Esophagus (tissue), 2 donors: ENCODE measurements at regions not wholly inside any gene's neighbourhood (a gene's known extent, or its start where the extent isn't known, plus 50 kb on each side); places are given as distances from the start of the nearest gene placed in this dataset.
"Not testable (repeated sequence)": the region's sequence is repeated elsewhere in the genome, so short reads cannot be mapped to it uniquely, and the experiment has no call there.

Experiments
- H3K27ac ChIP-seq, 2 donors: one replicate each; pipeline ENCODE4 v1.5.1; 2013; ENCODE audit warnings: low read depth in 2 of 2, mild to moderate bottlenecking in 2 of 2, inconsistent platforms in 1 of 2, low read length in 1 of 2, moderate library complexity in 1 of 2
- H3K27me3 ChIP-seq, 2 donors: one replicate each; pipeline ENCODE4 v1.6.1; 2013; ENCODE audit warnings: low read length in 2 of 2, control low read depth in 1 of 2, mild to moderate bottlenecking in 1 of 2; ENCODE audit not compliant: insufficient read depth in 2 of 2, control insufficient read depth in 1 of 2
- H3K36me3 ChIP-seq, 2 donors: one replicate each; pipeline ENCODE4 v1.6.1; 2013; ENCODE audit warnings: low read length in 1 of 2; ENCODE audit not compliant: control insufficient read depth in 2 of 2, insufficient read depth in 2 of 2
- H3K4me1 ChIP-seq, 2 donors: one replicate each; pipeline ENCODE4 v1.6.1; 2013; ENCODE audit warnings: low read length in 1 of 2; ENCODE audit not compliant: control insufficient read depth in 2 of 2, insufficient read depth in 2 of 2
- H3K4me3 ChIP-seq, 2 donors: one replicate each; pipeline ENCODE4 v1.5.1; 2013; ENCODE audit warnings: low read length in 2 of 2, mild to moderate bottlenecking in 2 of 2, low read depth in 1 of 2, moderate library complexity in 1 of 2
- H3K9me3 ChIP-seq, 2 donors: one replicate each; pipeline ENCODE4 v1.6.1; 2013; ENCODE audit warnings: mild to moderate bottlenecking in 2 of 2, low read depth in 1 of 2, low read length in 1 of 2, moderate library complexity in 1 of 2; ENCODE audit not compliant: control insufficient read depth in 2 of 2, insufficient read depth in 1 of 2
- WGBS, 2 donors: extraction: QIAGEN DNeasy Blood & Tissue Kit; methylation state at CpG; one replicate each; pipeline ENCODE4 v1.1.7; 2013; 5-methylcytosine and 5-hydroxymethylcytosine counted together
- donor health status: healthy with polysubstance abuse.
- donor health status: Bipolar disorder and iron deficiency.

- 71 to 73% methylated on average over 10 of the region's 10 CpGs for WGBS, 2 donors
- H3K4me1 ChIP-seq, result no peaks in the 10 kb centered on the region
- no peak overlapping the region for H3K27ac ChIP-seq
- H3K27me3 ChIP-seq, result no peaks in the 10 kb centered on the region
- no peaks in the 10 kb centered on the region for H3K9me3 ChIP-seq
- H3K36me3 ChIP-seq, result no peaks in the 10 kb centered on the region
- H3K4me3 ChIP-seq, result no peak overlapping the region
These were observed 380.9 kb upstream of the TMTC1 start for GRCh38 chr12:30164382-30165318.

- not testable (repeated sequence) for H3K27ac ChIP-seq, H3K4me1 ChIP-seq, H3K9me3 ChIP-seq, H3K36me3 ChIP-seq, H3K27me3 ChIP-seq, H3K4me3 ChIP-seq
- WGBS, 2 donors, result 89 to 90% methylated on average over 10 to 22 of the region's 22 CpGs
These were observed 373.1 kb upstream of the TMTC1 start for GRCh38 chr12:30156833-30157232.

- no peaks in the 10 kb centered on the region for H3K36me3 ChIP-seq
- no peaks in the 10 kb centered on the region for H3K4me1 ChIP-seq
- WGBS, 2 donors, result 86 to 91% methylated on average over 6 of the region's 6 CpGs
- no peaks in the 10 kb centered on the region for H3K9me3 ChIP-seq
- no peak overlapping the region for H3K4me3 ChIP-seq
- no peak overlapping the region for H3K27ac ChIP-seq
- H3K27me3 ChIP-seq, result no peaks in the 10 kb centered on the region
These were observed 371.4 kb upstream of the TMTC1 start for GRCh38 chr12:30155001-30155730.

- no peaks in the 10 kb centered on the region for H3K36me3 ChIP-seq
- H3K27me3 ChIP-seq, result no peaks in the 10 kb centered on the region
- H3K27ac ChIP-seq, result no peak overlapping the region
- WGBS, 2 donors, result 84 to 94% methylated on average over 1 of the region's 1 CpG
- H3K9me3 ChIP-seq, result no peaks in the 10 kb centered on the region
- no peaks in the 10 kb centered on the region for H3K4me1 ChIP-seq
- no peak overlapping the region for H3K4me3 ChIP-seq
These were observed 370.2 kb upstream of the TMTC1 start for GRCh38 chr12:30153981-30154380.

GRCh38 chr12:30152705-30153104 is 369.0 kb upstream of the TMTC1 start:
- no peak overlapping the region for H3K4me3 ChIP-seq
- no peaks in the 10 kb centered on the region for H3K9me3 ChIP-seq
- H3K36me3 ChIP-seq, result no peaks in the 10 kb centered on the region
- no peaks in the 10 kb centered on the region for H3K4me1 ChIP-seq
- no peak overlapping the region for H3K27ac ChIP-seq
- H3K27me3 ChIP-seq, result no peaks in the 10 kb centered on the region

GRCh38 chr12:30151831-30152230 is 368.1 kb upstream of the TMTC1 start:
- 44 to 52% methylated on average over 5 of the region's 5 CpGs for WGBS, 2 donors
- H3K36me3 ChIP-seq, result no peaks in the 10 kb centered on the region
- H3K4me3 ChIP-seq, result no peak overlapping the region
- no peak overlapping the region for H3K27ac ChIP-seq
- no peaks in the 10 kb centered on the region for H3K4me1 ChIP-seq
- H3K27me3 ChIP-seq, result no peaks in the 10 kb centered on the region
- H3K9me3 ChIP-seq, result no peaks in the 10 kb centered on the region

GRCh38 chr12:30146561-30146960 is 362.8 kb upstream of the TMTC1 start:
- Histone ChIP-seq H3K4me3 (no peak overlapping the region), H3K9me3 (no peaks in the 10 kb centered on the region), H3K27ac (no peak overlapping the region), H3K27me3 (no peaks in the 10 kb centered on the region), H3K36me3 (no peaks in the 10 kb centered on the region), H3K4me1 (no peaks in the 10 kb centered on the region)
- WGBS, 2 donors, result 87 to 91% methylated on average over 5 of the region's 5 CpGs

GRCh38 chr12:30145684-30146032 is 361.9 kb upstream of the TMTC1 start:
- Histone ChIP-seq H3K36me3 (no peaks in the 10 kb centered on the region), H3K27ac (no peak overlapping the region), H3K27me3 (no peaks in the 10 kb centered on the region), H3K4me1 (no peaks in the 10 kb centered on the region), H3K9me3 (no peaks in the 10 kb centered on the region), H3K4me3 (no peak overlapping the region)
- 46 to 56% methylated on average over 1 of the region's 1 CpG for WGBS, 2 donors

- H3K4me3 ChIP-seq, result no peak overlapping the region
- no peak overlapping the region for H3K27ac ChIP-seq
- no peaks in the 10 kb centered on the region for H3K27me3 ChIP-seq
- no peaks in the 10 kb centered on the region for H3K4me1 ChIP-seq
- no peaks in the 10 kb centered on the region for H3K36me3 ChIP-seq
- 91 to 94% methylated on average over 1 of the region's 1 CpG for WGBS, 2 donors
- H3K9me3 ChIP-seq, result no peaks in the 10 kb centered on the region
These were observed 361.3 kb upstream of the TMTC1 start for GRCh38 chr12:30144777-30145683.
